Stimulated activated CD8-positive, alpha-beta memory T cell treated with anti-CD3 and anti-CD28 coated beads, Interleukin-4, amount 100 ng/mL, for 4 hours (primary cell): ENCODE measurements at regions not wholly inside any gene's neighbourhood (a gene's known extent, or its start where the extent isn't known, plus 50 kb on each side); places are given as distances from the start of the nearest gene placed in this dataset.
"Not testable (repeated sequence)": the region's sequence is repeated elsewhere in the genome, so short reads cannot be mapped to it uniquely, and the experiment has no call there.

Experiments used
- DNase-seq, 2 donors: peaks; one replicate each; pipeline ENCODE4 v3.0.0-alpha.2; 2020; ENCODE audit warnings: low read depth in 2 of 2, low spot score in 1 of 2

DNA sequence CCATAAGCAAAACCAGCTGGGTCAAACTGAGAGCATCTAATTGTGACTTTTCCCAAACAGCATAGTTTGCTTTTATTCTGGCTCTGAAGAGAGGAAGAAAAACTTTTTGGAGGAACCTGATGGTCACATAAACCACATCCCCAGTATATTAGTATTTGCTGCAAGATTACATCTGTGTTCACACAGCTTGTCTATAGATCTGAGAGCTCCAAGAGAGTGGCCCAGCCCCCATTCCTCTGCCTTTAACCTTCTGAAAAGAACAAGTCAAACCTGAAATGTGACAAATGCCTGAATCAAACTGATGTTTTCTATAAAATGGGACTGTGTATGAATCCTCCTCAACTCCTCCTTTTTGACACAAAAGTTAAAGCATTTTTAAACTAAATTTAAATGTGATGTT is 435.2 kb downstream of the ZNF479 start:
- not testable (repeated sequence) for DNase-seq

- no peak for DNase-seq
These were observed 445.9 kb downstream of the ZNF479 start for GRCh38 chr7:56686276-56686859.

GRCh38 chr7:56639173-56639746 is 493.0 kb downstream of the ZNF479 start:
- no peak for DNase-seq

- no peak for DNase-seq
These were observed 493.7 kb upstream of the NUPR2 start for GRCh38 chr7:56609852-56610355.

GRCh38 chr7:56605146-56605545 is 488.9 kb upstream of the NUPR2 start:
- no peak for DNase-seq

- no peak for DNase-seq
These were observed 462.4 kb upstream of the NUPR2 start for GRCh38 chr7:56578612-56579011.

DNA sequence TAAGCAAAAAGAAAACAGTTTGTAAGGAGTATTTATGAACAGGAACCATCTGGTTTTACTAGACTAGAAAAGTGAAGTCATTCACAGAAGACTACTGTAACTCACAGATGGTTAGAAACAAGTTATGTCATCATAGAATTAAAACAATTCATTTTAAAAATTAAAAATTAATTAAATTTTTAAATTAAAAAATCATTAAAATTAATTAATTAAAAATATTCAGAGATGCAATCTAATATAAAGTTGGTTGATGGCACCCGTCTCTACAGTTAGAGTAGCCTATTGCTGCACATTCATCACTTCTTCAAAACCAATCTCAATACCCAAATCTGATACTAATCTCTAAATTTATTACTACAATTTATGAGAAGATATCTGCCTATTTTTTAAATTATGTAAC is 454.8 kb upstream of the NUPR2 start:
- DNase-seq, result no peak

DNA sequence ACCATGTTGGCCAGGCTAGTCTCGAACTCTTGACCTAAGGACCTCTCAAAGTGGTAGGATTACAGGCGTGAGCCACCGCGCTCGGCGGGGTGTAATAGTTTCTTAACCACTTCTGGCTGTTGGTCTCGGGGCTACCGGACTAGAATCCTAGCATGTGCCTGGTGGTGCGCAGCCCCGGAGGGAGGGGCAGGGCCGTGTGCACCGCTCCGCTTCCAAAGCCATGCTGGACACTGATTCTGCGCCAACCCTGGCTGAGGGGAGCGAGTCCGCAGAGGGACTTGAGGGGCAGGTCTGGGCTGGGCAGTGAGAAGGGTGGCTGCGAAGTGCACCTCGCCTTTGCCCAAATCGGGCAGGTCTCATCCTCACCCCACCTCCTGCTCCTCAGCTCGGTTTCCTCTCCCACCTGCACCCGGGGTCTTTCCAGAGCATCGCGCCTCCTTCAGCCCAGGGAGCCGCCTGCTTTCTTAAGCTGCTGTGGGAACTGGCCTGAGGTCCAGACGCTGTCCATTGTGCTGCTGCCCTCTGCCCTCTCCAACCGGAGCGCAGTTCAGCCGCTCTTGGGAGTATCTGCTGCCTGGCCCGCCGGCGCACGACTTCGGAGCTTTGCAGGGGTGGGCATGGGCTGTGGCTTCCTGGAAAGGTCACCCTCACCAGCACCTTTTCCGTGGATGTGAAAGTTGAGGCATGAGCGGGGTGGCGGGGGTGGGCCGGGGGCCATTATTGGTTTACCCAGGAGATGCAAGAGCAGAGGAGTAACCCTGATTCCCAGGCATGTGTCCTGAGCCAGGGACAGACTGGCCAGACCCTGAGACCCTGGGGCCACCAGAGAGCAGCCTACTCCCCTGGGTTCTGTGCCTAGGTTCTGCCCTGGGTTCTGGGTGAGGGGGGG is 422.6 kb upstream of the NUPR2 start:
- DNase-seq, result no peak

- no peak for DNase-seq
These were observed 421.7 kb upstream of the NUPR2 start for GRCh38 chr7:56537952-56538351.

GRCh38 chr7:56537477-56537876 is 421.3 kb upstream of the NUPR2 start:
- DNase-seq, result no peak

GRCh38 chr7:56495165-56495564 is 378.9 kb upstream of the NUPR2 start:
- no peak for DNase-seq

DNA sequence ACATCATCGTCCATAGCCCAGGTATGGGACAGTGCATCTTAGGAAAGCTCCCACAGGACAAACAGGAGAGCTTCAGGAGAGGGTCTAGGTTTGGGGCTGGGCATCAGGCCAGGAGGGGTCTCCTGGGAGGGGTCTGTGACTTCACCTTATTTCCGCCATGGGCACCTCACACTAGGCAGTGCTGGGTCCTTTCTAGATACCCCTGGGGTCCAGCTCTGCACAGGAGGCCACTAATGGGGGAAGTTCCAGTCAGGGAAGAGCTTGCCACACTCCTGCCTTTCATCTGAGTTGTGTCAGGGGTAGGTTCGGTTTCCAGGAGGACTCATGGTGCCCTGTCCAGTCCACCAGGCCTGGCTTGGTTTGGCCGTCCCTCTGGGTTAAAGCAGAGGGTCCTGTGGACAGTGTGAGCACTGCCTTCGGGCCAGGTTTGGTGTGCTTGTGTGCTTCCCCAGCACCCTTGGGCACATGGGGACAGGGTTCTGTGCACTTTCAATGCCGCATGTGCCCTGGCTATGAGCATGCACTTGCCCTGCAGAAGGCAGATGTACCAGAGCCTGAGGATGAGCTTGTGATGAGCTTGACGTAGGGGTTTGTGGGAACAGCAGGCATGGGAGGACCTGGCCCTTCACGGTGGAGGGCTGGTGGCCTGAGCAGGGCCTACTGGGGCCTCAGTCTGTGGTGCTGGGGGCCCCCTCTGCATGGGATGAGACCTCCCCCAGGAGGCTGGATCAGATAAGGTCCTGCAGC is 377.7 kb upstream of the NUPR2 start:
- DNase-seq, result no peak

GRCh38 chr7:56493196-56493595 is 377.0 kb upstream of the NUPR2 start:
- no peak for DNase-seq

DNA sequence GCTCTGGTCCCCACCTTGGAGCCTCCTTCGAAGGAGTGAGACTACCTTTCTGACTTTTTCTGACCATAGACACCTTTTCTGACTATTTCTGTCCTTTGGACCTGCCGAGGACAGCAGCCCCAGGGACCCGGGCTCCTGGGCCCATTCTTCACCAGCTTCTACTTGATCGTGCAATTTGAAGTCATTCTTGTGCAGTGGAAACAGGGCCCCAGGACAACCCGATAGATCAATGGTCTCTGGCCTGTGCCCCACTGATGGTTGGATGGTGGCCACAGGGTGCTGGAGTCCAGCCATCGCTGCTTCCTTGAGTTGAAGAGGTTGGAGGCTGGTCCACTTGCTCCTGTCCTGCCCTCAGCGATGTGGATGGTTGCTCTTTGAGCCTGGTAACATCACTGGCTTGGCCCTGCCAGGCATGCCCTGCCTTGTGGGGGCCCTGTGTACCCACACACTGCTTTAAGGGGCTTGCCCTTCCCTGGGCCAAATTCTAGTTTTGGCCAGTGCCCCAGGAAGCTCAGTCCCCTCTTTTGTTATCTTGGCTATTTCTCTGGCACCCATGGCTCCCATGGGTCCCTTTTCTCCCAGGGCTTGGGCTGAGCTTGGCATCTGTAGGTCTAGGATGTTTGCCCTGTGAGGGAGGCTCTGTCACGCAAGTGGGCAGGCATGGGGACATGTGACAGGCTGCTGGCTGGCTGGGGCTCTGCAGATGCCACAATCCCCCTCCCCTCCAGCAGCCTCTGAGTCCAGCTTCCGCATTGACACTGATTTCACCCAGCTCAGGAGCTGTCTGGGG is 375.6 kb upstream of the NUPR2 start:
- no peak for DNase-seq

GRCh38 chr7:56483861-56484550 is 367.8 kb upstream of the NUPR2 start:
- no peak for DNase-seq

DNA sequence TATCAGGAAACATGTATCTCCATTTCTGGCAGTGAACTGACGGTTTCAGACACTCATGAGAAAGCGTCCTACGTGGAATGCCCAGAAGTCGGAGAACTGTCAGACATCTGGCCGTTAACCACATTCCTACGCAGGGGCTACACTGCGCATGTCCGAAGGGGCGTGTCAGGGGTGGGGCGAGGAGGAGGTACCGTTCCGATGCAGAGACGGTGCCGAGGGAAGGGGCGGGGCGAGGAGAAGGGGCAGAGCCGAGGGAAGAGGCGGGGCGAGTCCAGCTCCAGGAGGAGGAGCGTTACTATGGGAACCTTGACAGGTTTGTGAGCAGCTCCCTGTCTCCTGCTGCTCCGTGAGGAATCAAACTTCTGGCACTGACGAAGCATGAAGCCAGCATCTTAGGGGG is 366.9 kb upstream of the NUPR2 start:
- no peak for DNase-seq

DNA sequence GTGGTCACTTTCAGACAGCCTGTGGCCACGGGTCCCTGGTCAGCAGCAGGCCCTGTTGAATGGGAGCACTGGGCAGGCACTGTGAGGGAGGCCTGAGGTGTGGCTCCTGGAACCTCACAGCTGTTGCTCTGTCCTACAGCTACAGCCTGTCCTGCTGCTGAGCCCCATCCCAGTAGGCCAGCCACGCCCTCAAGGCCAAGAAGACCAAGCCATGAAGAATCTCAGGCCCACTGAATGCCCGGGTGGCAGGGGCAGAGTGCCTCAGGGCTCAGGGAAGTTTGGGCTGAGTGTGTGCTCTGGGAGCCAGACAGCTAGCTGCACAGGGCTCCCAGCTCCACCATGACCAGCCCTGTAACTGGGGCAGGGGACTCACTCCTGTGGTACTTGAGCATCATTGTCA is 363.5 kb upstream of the NUPR2 start:
- DNase-seq, result no peak

GRCh38 chr7:56479136-56479535 is 362.9 kb upstream of the NUPR2 start:
- no peak for DNase-seq

- no peak for DNase-seq
These were observed 358.1 kb upstream of the NUPR2 start for GRCh38 chr7:56474271-56474670.

- DNase-seq, result no peak
These were observed 355.6 kb upstream of the NUPR2 start for GRCh38 chr7:56471811-56472210.
